Trophoblast cell (in vitro differentiated cells and primary cell): ENCODE measurements at regions not wholly inside any gene's neighbourhood (a gene's known extent, or its start where the extent isn't known, plus 50 kb on each side); places are given as distances from the start of the nearest gene placed in this dataset.
A peak's percentile ranks its signal among the peaks of the same experiment; 100 is the strongest.
"Not testable (repeated sequence)": the region's sequence is repeated elsewhere in the genome, so short reads cannot be mapped to it uniquely, and the experiment has no call there.

Experiments used
- DNase-seq, 2 donors: peaks; one replicate each; pipeline ENCODE4 v3.0.0-alpha.2; 2016
- H2AFZ ChIP-seq: 2 replicates; pipeline ENCODE4 v1.6.1; 2013; ENCODE audit warnings: low read length, moderate library complexity, mild to moderate bottlenecking; ENCODE audit not compliant: insufficient read depth, poor library complexity
- H2AK5ac ChIP-seq: 2 replicates; pipeline ENCODE4 v1.6.1; 2013; ENCODE audit warnings: mild to moderate bottlenecking, low read length
- H2BK120ac ChIP-seq: 2 replicates; pipeline ENCODE4 v1.6.1; 2013; ENCODE audit warnings: low read length, mild to moderate bottlenecking, moderate library complexity; ENCODE audit not compliant: insufficient read depth, poor library complexity
- H2BK12ac ChIP-seq: 2 replicates; pipeline ENCODE4 v1.6.1; 2013; ENCODE audit warnings: mild to moderate bottlenecking, low read length, moderate library complexity
- H2BK5ac ChIP-seq: 2 replicates; pipeline ENCODE4 v1.6.1; 2013; ENCODE audit warnings: low read length, low read depth, moderate library complexity, mild to moderate bottlenecking; ENCODE audit not compliant: poor library complexity
- H3K14ac ChIP-seq: 2 replicates; pipeline ENCODE4 v1.6.1; 2013; ENCODE audit warnings: mild to moderate bottlenecking, low read length
- H3K18ac ChIP-seq: 2 replicates; pipeline ENCODE4 v1.6.1; 2013; ENCODE audit warnings: mild to moderate bottlenecking, low read length
- H3K23ac ChIP-seq: 2 replicates; pipeline ENCODE4 v1.6.1; 2013; ENCODE audit warnings: low read length
- H3K27ac ChIP-seq: 2 replicates; pipeline ENCODE4 v1.5.1; 2013; ENCODE audit warnings: low read depth, mild to moderate bottlenecking, inconsistent platforms, low read length, moderate library complexity
- H3K27me3 ChIP-seq: 2 replicates; pipeline ENCODE4 v1.6.1; 2013; ENCODE audit warnings: inconsistent platforms, mild to moderate bottlenecking, low read length, moderate library complexity; ENCODE audit not compliant: insufficient read depth
- H3K36me3 ChIP-seq, 2 experiments: 1 replicate in 1 of 2; 2 replicates in 1 of 2; pipeline ENCODE4 v1.6.1; 2013; ENCODE audit warnings: low read length in 2 of 2, mild to moderate bottlenecking in 2 of 2, moderate library complexity in 1 of 2; ENCODE audit not compliant: insufficient read depth in 2 of 2, control insufficient read depth in 1 of 2
- H3K4ac ChIP-seq: 2 replicates; pipeline ENCODE4 v1.6.1; 2013; ENCODE audit warnings: low read depth, mild to moderate bottlenecking, low read length, moderate library complexity
- H3K4me1 ChIP-seq, 2 experiments: 1 replicate in 1 of 2; 2 replicates in 1 of 2; pipeline ENCODE4 v1.6.1; 2013; ENCODE audit warnings: low read length in 2 of 2, mild to moderate bottlenecking in 2 of 2, moderate library complexity in 1 of 2; ENCODE audit not compliant: insufficient read depth in 2 of 2, control insufficient read depth in 1 of 2
- H3K4me2 ChIP-seq: 2 replicates; pipeline ENCODE4 v1.6.1; 2013; ENCODE audit warnings: inconsistent platforms, mild to moderate bottlenecking, low read length, moderate library complexity
- H3K4me3 ChIP-seq: 2 replicates; pipeline ENCODE4 v1.5.1; 2013; ENCODE audit warnings: mild to moderate bottlenecking, low read depth, low read length, inconsistent platforms
- H3K79me1 ChIP-seq: one replicate; pipeline ENCODE4 v1.6.1; 2013; ENCODE audit warnings: low read length
- H3K79me2 ChIP-seq: 2 replicates; pipeline ENCODE4 v1.6.1; 2013; ENCODE audit warnings: low read length, mild to moderate bottlenecking; ENCODE audit not compliant: control insufficient read depth, insufficient read depth, poor library complexity
- H3K9ac ChIP-seq: 2 replicates; pipeline ENCODE4 v1.6.1; 2013; ENCODE audit warnings: mild to moderate bottlenecking, low read length
- H3K9me3 ChIP-seq: 2 replicates; pipeline ENCODE4 v1.6.1; 2013; ENCODE audit warnings: low read depth, mild to moderate bottlenecking, control low read depth, inconsistent platforms, low read length; ENCODE audit not compliant: insufficient read depth
- H4K12ac ChIP-seq: 2 replicates; pipeline ENCODE4 v1.6.1; 2013; ENCODE audit warnings: low read depth, mild to moderate bottlenecking, low read length, moderate library complexity
- H4K8ac ChIP-seq: 2 replicates; pipeline ENCODE4 v1.6.1; 2013; ENCODE audit warnings: low read depth, mild to moderate bottlenecking, low read length, moderate library complexity
- H4K91ac ChIP-seq: one replicate; pipeline ENCODE4 v1.6.1; 2013; ENCODE audit warnings: low read depth, mild to moderate bottlenecking, low read length, moderate library complexity
- WGBS: extraction: QIAGEN DNeasy Blood & Tissue Kit; methylation state at CpG from one replicate; pipeline ENCODE4 v1.1.7; 2013; ENCODE audit warnings: missing lambda C conversion rate; ENCODE audit not compliant: insufficient read length, insufficient coverage; ENCODE audit errors: extremely low coverage; 5-methylcytosine and 5-hydroxymethylcytosine counted together

GRCh38 chr2:87338998-87339397 lies 317.4 kb upstream of the PLGLB1 start:
- not testable (repeated sequence) for H3K27me3 ChIP-seq, H2AFZ ChIP-seq
- no CpG with 5 or more reads among the region's 1 CpG for WGBS

GRCh38 chr2:87341601-87342014 lies 320.0 kb upstream of the PLGLB1 start:
- not testable (repeated sequence) for H3K79me2 ChIP-seq, H3K14ac ChIP-seq, H2BK120ac ChIP-seq, H2AFZ ChIP-seq, H4K8ac ChIP-seq, H3K4me2 ChIP-seq, H3K4me3 ChIP-seq, H3K36me3 ChIP-seq, H3K79me1 ChIP-seq, H2BK5ac ChIP-seq, H3K18ac ChIP-seq, H3K27ac ChIP-seq, H4K91ac ChIP-seq, H3K27me3 ChIP-seq, H4K12ac ChIP-seq, H3K4me1 ChIP-seq, H3K9me3 ChIP-seq, H3K9ac ChIP-seq, H3K4ac ChIP-seq, H2BK12ac ChIP-seq, H2AK5ac ChIP-seq, H3K23ac ChIP-seq
- WGBS: no CpG with 5 or more reads among the region's 31 CpGs
- DNase-seq: peak; percentile 37 to 55

More at GRCh38 chr2:87338998-87339397, 317.4 kb upstream of the PLGLB1 start:
- not testable (repeated sequence) for H4K91ac ChIP-seq, H3K27ac ChIP-seq, H3K4me3 ChIP-seq, H3K18ac ChIP-seq, H2BK12ac ChIP-seq, H3K4me1 ChIP-seq, H3K4me2 ChIP-seq, H3K79me2 ChIP-seq, H3K9ac ChIP-seq, H3K14ac ChIP-seq, H4K8ac ChIP-seq, H3K4ac ChIP-seq, H3K79me1 ChIP-seq, H2BK5ac ChIP-seq, DNase-seq, H2AK5ac ChIP-seq, H4K12ac ChIP-seq, H2BK120ac ChIP-seq, H3K23ac ChIP-seq, H3K9me3 ChIP-seq, H3K36me3 ChIP-seq

- not testable (repeated sequence) for H3K23ac ChIP-seq, H2BK120ac ChIP-seq, H3K18ac ChIP-seq, H3K9ac ChIP-seq, H3K27ac ChIP-seq, H3K79me2 ChIP-seq, H3K4me1 ChIP-seq, H3K14ac ChIP-seq, H2AK5ac ChIP-seq, H3K4me3 ChIP-seq, H4K12ac ChIP-seq, H2BK5ac ChIP-seq, H3K4ac ChIP-seq, H3K27me3 ChIP-seq, H2AFZ ChIP-seq, H3K9me3 ChIP-seq, H3K79me1 ChIP-seq, H2BK12ac ChIP-seq, H4K91ac ChIP-seq, H3K4me2 ChIP-seq, H3K36me3 ChIP-seq, H4K8ac ChIP-seq
- WGBS: no CpG with 5 or more reads among the region's 24 CpGs
- peak in 1 of 2 donors; percentile 2 for DNase-seq
Measured at GRCh38 chr2:87342175-87342574, 320.5 kb upstream of the PLGLB1 start.

- no CpG with 5 or more reads among the region's 6 CpGs for WGBS
- H3K4me3 ChIP-seq, H3K4ac ChIP-seq: not testable (repeated sequence)
Measured at GRCh38 chr2:87343347-87343746, 321.7 kb upstream of the PLGLB1 start.

More at GRCh38 chr2:87343347-87343746, 321.7 kb upstream of the PLGLB1 start:
- not testable (repeated sequence) for H3K27me3 ChIP-seq, H3K18ac ChIP-seq, H4K8ac ChIP-seq, H3K9me3 ChIP-seq, H3K14ac ChIP-seq, H3K27ac ChIP-seq, H3K36me3 ChIP-seq, H2BK5ac ChIP-seq, H3K79me2 ChIP-seq, H3K4me1 ChIP-seq, H3K23ac ChIP-seq, H2AK5ac ChIP-seq, H3K4me2 ChIP-seq, DNase-seq, H4K91ac ChIP-seq, H2BK12ac ChIP-seq, H2BK120ac ChIP-seq, H3K9ac ChIP-seq, H4K12ac ChIP-seq, H3K79me1 ChIP-seq, H2AFZ ChIP-seq
